AG08395 (cell line): ENCODE measurements at regions not wholly inside any gene's neighbourhood (a gene's known extent, or its start where the extent isn't known, plus 50 kb on each side); places are given as distances from the start of the nearest gene placed in this dataset.
"Not testable (repeated sequence)": the region's sequence is repeated elsewhere in the genome, so short reads cannot be mapped to it uniquely, and the experiment has no call there.

Source experiments
- DNase-seq: peaks from one replicate; pipeline ENCODE4 v3.0.0; 2012; ENCODE audit warnings: mixed read lengths, low spot score

DNA sequence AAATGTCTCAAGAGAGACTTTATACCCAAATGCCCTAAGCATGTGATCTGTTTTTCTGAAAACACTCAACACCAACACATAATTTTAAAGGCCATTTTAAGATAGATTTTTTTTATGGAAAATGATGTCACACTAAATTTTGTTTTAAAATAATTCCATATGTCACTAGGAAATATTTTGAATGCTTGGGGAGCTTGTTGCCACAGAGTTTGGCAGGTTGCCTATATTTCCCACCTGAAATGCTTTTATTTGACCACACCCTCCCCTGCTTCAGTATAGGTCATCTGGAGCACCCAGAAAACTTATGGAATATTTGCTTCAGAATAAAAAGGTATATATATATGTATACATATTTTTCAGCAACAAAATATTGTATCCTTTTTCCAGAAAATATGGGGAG lies 180.0 kb upstream of the ANK3 start:
- no peak for DNase-seq

DNA sequence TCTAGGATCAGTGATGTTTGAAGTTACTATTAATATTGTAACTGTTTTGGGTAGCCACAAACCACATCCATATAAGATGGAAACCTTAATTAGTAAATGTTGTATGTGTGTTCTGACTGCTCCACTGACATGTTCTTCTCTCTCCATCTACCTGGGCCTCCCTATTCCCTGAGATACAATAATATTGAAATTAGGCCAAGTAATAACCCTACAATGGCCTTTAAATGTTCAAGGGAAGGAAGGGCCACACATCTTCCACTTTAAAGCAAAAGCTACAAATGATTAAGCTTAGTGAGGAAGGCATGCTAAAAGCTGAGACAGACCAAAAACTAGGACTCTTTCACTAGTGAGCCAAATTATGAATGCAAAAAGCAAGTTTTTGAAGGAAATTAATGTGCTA lies 176.4 kb upstream of the ANK3 start:
- no peak for DNase-seq

DNA sequence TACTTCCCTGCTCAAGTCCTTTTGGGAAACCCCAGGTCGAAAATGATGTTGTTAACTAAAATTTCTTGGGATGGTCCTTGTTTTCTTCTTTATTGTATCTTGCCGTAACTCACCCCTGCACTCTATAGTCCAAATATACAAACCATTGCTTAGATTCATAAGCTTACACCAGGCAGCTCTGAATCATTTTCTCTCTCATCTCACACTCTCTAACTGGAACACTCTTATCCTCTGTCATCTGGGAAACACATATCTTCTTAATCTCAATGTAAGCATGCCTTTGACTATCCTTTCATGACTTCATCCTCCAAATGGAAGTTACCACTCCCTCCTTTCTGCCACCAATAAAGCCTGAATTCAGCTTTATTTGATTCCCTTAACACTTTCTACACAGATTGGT lies 175.8 kb upstream of the ANK3 start:
- no peak for DNase-seq

DNA sequence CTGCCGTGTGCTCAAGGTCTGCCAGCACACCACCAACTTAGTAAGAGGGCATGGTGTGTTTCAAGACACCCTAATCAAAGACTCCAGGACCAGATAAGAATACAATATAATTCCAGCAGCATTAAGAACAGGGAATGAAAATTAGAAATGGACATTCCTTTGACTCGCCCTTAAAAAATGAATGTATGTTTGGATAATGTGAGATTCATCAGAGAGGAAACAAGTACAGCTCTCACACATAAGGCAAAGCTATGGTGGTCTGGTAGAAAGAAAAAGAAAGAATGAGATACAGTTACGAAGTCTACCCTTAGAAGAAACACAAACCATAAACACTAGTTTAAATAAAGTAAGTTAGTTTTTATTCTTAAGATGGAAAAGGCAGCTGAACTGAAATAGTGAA lies 174.8 kb upstream of the ANK3 start:
- DNase-seq: no peak

DNA sequence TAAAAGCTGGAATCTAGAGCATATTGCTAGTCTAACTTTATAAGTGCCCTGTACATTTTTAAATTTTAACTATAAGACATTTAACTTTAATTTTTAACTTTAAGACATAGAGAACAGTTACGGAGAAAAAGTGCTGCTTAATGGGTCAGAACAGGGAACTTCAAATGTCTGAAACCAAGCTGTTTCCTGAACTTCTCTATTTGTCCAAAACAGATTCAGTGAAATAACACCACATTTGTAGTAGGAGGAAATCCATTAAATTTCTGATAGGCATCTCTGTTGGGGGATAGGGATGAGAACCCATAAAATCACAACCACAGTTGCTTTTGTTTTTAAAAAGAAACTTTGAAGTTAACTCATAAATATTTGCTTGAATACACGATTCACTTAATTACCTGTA lies 170.8 kb upstream of the ANK3 start:
- DNase-seq: no peak

DNA sequence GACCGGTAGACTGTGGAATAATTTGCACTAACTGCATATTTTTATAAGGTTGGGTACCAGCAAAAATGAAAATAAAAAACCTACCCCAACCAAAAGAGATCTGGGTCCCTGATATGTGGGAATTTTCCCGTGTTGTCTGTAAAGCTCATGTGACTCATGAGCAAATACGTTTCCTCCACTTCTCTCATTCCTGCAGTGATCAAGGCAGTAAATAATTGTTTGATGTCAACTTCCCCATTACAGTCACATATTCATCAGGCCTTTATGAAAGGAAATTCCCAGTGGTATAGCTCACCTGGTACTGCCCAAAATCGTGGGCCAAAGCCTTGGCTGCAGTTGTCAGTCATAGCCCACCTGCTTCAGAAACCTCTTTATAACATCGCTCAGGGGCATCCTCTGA lies 166.0 kb upstream of the ANK3 start:
- DNase-seq: no peak

DNA sequence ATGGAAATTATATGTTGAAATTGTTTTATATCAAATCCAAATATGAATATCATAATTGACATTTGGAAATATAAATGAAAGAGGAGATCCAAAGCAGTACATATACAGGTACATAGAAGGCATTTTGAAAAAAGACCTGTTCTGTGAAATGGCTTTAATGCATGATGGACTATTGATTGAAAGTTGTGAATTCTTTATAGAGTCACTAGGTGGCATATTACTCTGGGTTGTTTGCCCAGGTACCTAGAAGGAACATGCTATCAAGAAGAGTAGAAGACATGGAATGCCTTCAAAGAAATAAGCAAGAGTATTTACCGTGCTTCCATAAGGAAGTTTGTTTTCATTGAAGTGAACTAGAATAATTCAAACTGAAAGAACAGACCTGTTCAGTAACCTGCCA lies 160.0 kb upstream of the ANK3 start:
- no peak for DNase-seq

DNA sequence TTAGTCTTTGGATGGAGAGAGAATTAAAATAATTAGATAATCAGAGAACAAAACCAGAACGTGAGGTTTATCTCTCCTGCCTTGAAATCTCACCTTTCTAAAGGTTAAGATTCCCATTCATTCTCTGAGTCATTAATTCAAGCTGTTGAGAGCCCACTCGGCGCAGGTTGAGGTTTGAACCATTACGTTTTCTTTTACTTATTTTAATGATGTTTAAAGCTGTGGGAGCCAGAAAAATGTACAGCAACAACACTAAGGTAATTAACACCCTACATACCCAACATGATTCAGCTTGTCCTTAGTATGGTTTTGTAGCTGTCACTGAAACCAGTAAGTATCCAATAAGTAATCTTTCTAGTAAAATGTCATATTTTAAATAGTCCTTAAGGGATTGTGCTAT lies 153.0 kb upstream of the ANK3 start:
- no peak for DNase-seq

DNA sequence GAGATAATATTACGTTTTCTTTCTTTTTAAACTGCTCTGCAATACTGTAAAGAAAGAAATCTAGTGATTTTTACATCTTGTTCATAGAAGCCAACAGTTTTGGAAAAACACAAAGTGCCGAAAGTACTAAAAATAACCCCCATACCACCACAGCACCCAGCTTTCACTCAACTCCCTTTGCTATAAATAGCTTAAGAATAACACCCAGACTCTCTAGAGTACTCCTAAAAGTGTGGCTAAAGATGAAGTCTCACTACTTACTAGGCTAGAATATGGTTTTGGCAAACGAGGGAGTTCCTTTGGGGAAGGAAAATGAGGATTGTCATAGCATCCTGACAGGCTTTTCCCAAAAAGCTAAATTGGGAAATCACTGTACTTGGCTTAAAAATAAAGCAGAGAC lies 151.8 kb upstream of the ANK3 start:
- DNase-seq: no peak

DNA sequence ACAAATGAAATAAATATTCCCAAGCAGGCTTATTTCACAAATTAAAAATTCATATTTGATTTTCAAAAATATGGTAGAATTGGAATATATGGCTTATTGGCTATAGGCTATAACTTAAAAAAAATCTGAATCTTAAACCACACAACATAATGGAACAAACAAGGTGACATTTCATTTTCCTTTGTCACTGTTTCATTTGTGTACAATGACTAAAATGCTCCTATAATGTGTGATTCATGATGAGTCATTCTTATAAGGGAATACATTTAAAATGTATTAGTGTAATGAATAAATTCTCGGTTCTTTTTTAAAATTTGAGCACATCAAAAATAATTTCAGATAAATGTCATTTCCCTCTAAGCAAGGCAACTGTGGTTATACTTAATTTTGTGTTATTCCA lies 148.0 kb upstream of the ANK3 start:
- no peak for DNase-seq

DNA sequence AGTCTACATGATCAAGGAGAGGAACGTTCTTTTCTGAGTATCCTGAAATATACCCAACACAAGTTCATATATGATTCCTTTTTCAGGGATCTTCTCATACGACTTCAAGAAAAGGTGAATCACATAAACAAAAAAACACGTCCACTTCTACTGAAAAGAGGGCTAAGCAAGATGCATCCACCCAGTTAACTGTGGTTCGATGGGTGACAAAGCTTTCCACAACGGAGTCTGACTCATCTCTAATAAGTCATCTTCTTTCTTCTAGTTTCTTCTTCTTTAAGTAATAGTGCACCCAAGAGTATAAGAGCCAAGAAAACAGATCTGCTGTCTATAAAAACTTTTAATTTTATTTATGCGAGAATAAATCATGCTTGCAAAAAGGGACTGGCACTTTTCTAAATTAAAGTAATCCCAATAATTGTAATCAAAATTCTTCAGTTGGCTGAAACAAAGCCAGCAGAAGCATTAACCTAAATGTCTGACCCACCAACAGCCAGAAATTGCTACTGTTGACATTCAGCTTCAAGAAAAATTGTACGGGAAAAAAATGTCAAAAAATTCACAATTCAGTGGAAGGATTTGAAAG lies 146.9 kb upstream of the ANK3 start:
- DNase-seq: peak; percentile 8

DNA sequence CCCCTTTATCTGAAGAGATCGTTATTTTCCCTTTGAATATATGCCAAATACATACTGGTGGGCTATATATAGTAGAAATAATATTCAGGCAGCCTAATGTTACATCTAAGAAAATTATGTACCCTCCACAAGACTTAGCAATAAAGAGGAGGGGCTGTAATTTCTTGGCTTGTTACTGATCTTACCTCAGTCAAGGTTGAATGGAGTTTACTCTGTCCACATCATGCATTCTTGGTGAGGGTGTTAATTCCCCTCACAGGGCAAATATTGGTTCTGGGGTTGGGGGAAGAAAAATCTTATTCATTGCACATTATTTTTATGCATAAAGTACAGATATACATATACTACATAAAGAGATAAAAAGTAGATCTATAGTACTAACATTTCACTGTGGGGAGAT lies 145.8 kb upstream of the ANK3 start:
- DNase-seq: no peak

DNA sequence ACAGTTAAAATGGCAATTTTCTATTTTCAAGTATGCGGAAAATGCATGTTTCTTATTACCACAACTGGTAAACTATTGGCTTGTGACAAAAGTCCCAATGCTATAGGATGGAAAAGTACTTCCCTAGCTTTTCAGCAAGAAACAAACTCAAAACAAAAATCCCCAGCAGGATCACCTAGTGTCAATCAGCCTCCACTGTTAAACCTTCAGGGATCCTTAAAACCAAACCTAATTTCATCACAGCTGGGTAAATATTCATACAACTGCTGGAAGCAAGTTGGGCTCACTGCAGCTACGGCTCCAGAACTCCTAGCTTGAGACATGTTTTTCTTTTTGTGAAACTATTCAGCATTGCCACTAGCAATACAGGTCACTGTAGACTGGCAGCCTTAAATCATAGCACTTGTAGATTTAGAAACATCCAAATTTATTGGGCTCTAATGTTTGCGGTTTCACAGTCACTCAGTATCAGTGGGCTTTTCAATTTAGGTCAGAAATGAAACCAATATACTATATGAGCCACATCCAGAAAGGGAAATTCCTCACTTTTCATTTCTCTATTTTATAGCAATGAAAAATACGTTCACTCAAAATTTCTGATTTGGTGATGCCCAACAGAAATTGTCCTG lies 145.2 kb upstream of the ANK3 start:
- no peak for DNase-seq

DNA sequence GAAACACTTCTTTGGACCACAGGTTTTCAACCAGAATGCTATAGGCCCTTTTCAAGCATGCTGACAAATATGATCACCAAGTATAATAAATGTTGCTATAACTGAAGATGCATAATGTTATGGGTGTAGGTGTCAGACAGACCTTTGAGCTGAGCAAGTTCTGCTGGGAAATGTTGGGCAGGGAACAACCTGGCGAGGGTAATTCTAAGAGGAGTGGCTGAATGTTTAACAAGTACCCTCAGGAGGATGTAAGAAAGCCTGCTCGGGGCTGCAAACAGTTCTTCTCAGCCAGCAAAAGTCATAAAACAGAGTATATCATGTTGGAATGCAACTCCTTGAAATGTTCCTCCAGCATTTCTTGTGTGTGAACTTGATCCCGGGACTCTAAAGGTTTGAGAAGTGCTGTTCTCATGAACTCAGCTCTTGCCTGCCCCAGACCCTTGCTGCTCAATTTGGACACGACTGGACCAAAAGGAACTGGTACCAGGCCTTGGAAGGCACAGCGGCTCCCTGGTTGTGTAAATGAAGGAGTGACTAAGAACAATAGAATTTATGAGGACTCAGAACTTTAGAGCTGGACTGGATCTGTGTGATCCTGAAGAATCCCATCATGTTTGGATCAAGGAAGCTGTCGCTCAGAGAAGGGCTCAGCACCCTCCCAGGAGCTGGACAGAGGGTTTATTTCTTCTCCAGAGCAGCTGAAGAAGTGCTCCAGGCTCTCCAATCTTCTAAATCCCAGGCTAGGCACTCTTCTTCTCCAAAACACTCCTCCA lies 143.2 kb upstream of the ANK3 start:
- no peak for DNase-seq

DNA sequence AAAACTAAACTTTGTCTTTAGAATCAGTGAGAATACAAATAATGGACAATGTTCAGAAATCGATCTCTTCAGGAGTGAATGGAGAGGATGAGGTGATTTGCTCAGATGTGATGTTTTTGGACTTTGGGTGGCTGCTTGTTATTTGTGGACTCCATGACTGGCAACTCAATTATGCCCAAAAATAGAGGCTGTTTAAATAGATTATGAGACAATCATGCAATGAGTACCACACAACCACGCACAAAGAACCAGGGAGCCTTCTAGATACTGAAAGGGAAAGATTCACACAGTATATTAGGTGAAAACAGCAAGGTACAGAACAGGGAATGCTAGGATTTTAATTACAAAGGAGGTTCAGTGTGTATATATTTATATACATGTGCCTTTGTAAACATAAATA lies 141.3 kb upstream of the ANK3 start:
- no peak for DNase-seq

DNA sequence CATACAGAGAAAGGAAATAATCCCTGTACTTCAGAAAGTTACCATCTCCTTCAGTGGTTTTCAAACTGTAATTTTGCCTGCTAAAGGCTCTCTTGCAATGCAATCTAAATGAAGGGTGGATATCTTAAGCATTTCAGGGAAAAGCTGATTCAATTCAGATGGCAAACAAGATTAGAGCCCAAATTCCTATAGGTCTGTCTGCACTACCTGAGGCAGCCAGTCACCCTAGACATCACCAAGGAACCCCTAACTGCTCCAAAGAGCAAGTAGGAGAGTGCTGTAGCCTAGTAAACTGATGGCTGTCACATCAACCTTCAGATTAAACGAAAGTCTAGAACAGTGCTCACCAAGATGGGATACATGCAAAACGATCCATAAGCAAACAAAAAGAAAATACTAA lies 138.0 kb upstream of the ANK3 start:
- no peak for DNase-seq

DNA sequence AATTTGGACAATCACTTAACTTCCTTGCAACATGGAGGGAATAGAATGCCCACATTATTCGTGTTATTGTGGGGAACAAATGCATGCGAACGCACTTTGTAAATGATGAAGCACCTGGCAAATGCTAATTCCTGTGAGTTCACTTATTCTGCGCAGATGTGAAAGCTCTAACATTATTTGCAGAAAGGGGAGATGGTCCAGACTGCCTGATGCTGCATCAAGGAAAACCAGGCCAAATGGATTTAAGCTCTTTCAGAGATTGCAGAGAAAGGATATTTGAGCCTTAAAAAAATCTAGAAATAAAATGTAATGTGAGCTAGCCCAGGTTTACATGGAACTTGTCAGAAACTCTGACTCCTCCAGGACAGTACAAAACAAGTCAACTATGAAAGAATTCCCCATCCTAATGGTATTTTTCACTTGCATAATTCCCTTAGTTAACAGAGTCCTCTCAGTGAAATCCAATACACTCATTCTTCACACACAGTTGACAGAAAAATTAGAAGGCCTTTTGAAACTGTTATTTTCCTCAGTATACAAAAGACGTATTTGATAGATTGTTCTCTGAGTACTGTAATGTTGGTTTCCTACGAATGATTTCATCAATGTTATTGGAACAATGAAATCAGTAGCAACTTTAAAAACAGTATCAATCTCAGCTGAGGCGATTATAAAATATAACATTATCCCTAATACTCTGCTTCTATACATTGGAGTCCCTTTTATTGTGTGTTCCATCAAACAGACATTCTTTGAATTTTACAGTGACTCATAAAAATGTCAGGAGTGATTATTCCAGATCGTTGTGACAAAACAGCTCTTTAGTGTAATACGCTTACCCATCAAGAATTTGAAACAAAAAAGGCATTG lies 136.3 kb upstream of the ANK3 start:
- no peak for DNase-seq

DNA sequence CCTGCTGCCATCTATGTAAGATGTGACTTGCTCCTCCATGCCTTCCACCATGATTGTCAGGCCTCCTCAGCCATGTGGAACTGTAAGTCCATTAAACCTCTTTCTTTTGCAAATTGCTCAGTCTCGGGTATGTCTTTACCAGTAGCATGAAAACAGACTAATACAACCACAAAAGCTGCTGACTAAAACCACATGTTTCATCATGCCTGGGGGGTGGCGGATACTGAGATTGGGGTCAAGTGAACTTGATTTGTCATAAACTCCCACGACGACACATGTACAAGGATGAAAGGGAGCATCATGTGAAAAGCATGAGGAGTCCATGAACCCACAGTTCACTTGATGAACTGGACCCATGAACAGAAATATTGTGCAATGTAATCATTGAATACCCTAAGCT lies 134.9 kb upstream of the ANK3 start:
- DNase-seq: no peak

DNA sequence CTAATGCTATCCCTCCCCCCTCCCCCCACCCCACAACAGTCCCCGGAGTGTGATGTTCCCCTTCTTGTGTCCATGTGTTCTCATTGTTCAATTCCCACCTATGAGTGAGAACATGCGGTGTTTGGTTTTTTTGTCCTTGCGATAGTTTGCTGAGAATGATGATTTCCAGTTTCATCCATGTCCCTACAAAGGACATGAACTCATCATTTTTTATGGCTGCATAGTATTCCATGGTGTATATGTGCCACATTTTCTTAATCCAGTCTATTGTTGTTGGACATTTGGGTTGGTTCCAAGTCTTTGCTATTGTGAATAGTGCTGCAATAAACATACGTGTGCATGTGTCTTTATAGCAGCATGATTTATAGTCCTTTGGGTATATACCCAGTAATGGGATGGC lies 133.7 kb upstream of the ANK3 start:
- DNase-seq: not testable (repeated sequence)

DNA sequence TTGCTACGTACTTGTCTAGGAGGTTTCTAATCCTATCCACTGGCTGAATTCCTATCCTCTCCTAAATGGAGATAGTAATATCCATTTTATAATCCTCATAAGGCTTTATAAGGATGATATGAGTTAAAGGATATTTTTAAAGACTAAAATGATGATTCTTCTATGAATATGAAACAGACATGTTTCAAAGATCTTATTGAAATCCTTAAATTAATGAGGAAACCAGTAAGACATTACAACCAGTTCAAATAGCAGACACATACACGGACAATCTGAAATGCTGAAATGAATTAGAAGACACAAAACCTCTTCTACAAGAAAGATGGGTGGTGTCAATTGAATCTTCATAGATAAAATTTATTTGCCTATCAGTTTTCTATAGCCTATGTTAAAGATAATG lies 132.9 kb upstream of the ANK3 start:
- DNase-seq: no peak

DNA sequence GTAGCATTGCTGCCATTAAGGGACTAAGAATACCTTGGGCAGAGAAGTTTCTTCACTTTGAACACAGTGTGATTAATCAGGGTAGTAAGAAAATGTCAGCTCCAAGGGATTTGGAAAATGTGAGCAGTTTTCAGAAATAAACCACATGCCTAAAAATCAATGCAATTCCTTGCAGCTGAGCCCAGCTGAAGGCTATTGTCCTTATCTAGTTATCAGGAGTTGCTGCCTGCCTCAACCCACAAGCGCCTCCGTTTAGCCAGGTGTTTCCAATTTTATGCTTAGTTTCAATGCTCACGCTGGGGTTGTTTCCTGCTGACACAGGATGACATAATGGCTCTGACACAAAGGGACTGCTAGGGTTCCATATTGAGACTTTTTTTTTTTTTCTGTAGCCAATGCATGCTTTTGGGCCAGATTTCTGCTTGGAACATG lies 132.3 kb upstream of the ANK3 start:
- peak; percentile 38 for DNase-seq

DNA sequence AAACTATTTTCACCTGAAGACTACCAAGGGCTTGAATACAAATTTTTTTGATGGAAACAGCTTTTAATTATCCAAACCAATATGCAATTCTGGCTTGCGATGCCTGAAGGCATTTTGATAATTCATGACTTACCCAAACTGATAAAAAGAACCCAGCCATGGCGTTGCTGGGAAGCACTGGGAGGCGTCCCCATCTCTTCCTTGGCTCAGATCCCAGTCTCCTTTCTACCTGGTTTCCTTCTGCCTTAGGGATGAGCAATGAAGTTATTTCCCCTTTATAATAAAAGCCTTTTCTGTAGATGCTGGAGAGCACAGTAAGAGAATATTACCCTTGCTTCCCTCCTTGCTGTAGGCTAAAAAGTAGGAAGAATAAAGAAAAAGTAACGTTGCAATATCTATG lies 129.1 kb upstream of the ANK3 start:
- DNase-seq: no peak

DNA sequence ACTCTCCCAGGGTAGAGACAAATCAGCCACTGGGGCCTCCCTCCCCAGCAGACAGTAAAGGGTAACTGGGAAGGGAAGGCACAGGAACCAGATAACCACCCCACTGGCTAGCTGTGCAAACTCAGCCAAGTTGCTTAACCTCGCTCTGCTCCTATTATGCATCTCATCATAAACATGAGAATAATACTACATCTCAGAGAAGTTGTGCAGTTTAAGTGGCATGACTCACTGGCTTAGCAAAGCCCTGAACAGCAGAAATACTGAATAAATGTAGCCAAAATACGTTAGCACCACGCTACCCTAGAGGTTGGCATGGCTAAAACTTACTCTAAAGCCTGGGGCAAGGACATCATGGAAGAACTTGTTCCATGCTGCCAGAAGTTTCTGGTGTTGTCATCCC lies 128.1 kb upstream of the ANK3 start:
- no peak for DNase-seq
